ENCODE measurements at regions not wholly inside any gene's neighbourhood (a gene's known extent, or its start where the extent isn't known, plus 50 kb on each side); places are given as distances from the start of the nearest gene placed in this dataset.

DNA sequence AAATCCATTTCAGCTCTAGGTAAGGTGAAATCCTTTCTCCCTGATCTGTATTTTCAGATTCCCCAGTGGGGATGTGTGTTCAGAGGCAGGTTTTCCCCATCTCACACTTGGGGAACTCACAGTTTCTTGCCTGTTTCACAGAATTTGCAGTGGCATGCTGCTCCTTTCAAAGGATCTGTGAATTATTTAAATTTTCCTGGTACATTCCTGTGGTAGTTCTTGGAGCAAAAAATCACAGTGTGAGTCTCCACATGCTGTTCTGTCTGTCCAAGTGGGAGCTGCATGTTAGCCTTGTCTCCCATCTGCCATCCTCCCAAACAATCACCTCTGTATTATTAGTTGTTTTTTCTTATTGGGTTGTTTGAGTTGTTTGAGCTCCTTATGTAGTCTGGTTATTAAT, 372.9 kb downstream of the ARL6IP6 start:
- no peak overlapping the region for H3K4me2 ChIP-seq
- H3K79me2 ChIP-seq (ENCODE audit: insufficient read depth, low read depth), result no peaks in the 10 kb centered on the region

DNA sequence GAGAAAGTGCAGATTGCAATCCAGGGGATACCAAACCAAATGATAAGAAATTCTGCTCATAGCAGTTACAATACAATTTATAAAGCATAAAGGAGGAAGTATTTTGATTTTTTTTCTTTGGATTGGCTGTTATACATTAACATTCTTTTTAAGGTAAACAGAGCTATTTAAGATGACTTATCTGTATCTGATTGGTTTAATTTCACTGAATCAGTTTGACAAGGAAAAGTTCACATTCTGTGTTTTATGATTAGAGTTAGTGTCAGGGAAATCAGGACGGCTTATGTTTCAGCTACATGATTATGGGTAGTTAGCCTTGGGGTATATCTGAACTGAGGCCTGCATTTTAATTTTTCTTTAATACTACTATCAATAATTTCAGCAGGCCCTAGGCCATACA, 360.9 kb downstream of the ARL6IP6 start:
- H3K4me2 ChIP-seq, result no peak overlapping the region
- TF ChIP-seq CTCF (conservative IDR thresholded peaks at IDR 0.05; ENCODE audit: low read depth, low read length), result no peak

More for the DNA sequence above, 372.9 kb downstream of the ARL6IP6 start:
- H3K27me3 ChIP-seq (ENCODE audit: insufficient read depth, low read depth), result no peaks in the 10 kb centered on the region
- no peaks in the 10 kb centered on the region for H3K36me3 ChIP-seq (ENCODE audit: insufficient read depth)
- TF ChIP-seq CTCF (conservative IDR thresholded peaks at IDR 0.05; ENCODE audit: low read depth, low read length), result no peak
- H4K20me1 ChIP-seq (ENCODE audit: insufficient read depth), result no peaks in the 10 kb centered on the region
- H3K4me3 ChIP-seq (IDR thresholded peaks at IDR 0.05; ENCODE audit: insufficient read depth, low read depth, low read length), result no peak overlapping the region
- H2AFZ ChIP-seq (ENCODE audit: low read depth), result no peak overlapping the region
- H3K9ac ChIP-seq, result no peak overlapping the region
- H3K27ac ChIP-seq, result no peak overlapping the region
- H3K4me1 ChIP-seq (ENCODE audit: low read depth, poor library complexity, severe bottlenecking), result no peaks in the 10 kb centered on the region

DNA sequence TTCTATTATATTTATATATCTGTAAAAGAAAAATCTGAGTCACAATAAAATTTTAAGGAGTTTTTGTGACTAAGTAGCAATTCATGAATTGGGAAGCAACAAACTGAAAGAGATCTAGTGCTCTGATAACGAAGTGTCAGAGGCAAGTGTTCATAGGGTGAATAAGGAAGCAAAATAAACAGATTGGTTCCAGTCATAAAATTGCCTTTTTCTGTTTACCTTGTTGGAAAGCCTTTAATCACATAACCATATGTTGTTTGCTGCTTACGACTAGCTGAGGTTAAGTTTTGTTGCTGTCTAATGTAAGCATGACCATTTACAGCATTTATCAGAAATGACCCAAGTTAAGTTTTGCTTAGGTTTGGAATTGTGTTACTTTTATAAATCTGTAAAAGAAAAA, 358.9 kb downstream of the ARL6IP6 start:
- H2AFZ ChIP-seq (ENCODE audit: low read depth), result no peak overlapping the region
- no peak for TF ChIP-seq CTCF (conservative IDR thresholded peaks at IDR 0.05; ENCODE audit: low read depth, low read length)
- H3K27ac ChIP-seq, result no peak overlapping the region
- no peak overlapping the region for H3K4me2 ChIP-seq
- no peaks in the 10 kb centered on the region; the same call in 1 of the 2 replicates for H3K79me2 ChIP-seq (ENCODE audit: insufficient read depth, low read depth)
- H4K20me1 ChIP-seq (ENCODE audit: insufficient read depth), result no peaks in the 10 kb centered on the region
- no peaks in the 10 kb centered on the region for H3K36me3 ChIP-seq (ENCODE audit: insufficient read depth)
- no peak overlapping the region for H3K9ac ChIP-seq
- peaks cover 7% of the 10 kb centered on the region for H3K4me1 ChIP-seq (ENCODE audit: low read depth, poor library complexity, severe bottlenecking)
- no peaks in the 10 kb centered on the region for H3K27me3 ChIP-seq (ENCODE audit: insufficient read depth, low read depth)
- no peak overlapping the region for H3K4me3 ChIP-seq (IDR thresholded peaks at IDR 0.05; ENCODE audit: insufficient read depth, low read depth, low read length)

More for the DNA sequence above, 360.9 kb downstream of the ARL6IP6 start:
- Histone ChIP-seq H3K36me3 (ENCODE audit: insufficient read depth) (no peaks in the 10 kb centered on the region), H2AFZ (ENCODE audit: low read depth) (no peak overlapping the region), H3K79me2 (ENCODE audit: insufficient read depth, low read depth) (no peaks in the 10 kb centered on the region; the same call in 1 of the 2 replicates), H3K27ac (no peak overlapping the region), H3K4me1 (ENCODE audit: low read depth, poor library complexity, severe bottlenecking) (no peaks in the 10 kb centered on the region), H3K4me3 (IDR thresholded peaks at IDR 0.05; ENCODE audit: insufficient read depth, low read depth, low read length) (no peak overlapping the region), H4K20me1 (ENCODE audit: insufficient read depth) (no peaks in the 10 kb centered on the region), H3K9ac (no peak overlapping the region), H3K27me3 (ENCODE audit: insufficient read depth, low read depth) (no peaks in the 10 kb centered on the region)

DNA sequence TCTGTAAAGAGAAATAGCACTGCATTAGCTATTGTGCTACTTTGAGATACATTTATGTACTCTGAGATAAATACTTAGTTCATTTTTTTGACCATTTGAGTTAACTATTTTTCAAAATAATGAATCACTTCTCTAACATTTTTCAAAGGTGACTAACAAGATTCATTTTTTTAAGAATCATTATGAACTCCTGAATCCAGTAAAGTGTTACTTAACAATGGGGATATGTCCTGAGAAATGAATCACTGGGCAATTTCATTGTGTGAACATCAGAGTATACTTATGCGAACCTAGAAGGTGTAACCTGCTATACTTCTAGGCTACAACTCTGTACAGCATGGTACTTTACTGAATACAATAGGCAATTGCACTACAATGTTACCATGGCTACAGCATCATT, 355.8 kb downstream of the ARL6IP6 start:
- no peak overlapping the region for H3K4me2 ChIP-seq
- peaks cover 38% of the 10 kb centered on the region for H3K4me1 ChIP-seq (ENCODE audit: low read depth, poor library complexity, severe bottlenecking)
- no peak overlapping the region for H3K9ac ChIP-seq
- H3K27ac ChIP-seq, result no peak overlapping the region
- no peak for TF ChIP-seq CTCF (conservative IDR thresholded peaks at IDR 0.05; ENCODE audit: low read depth, low read length)
- peaks cover 19% of the 10 kb centered on the region; the same call in 1 of the 2 replicates for H3K79me2 ChIP-seq (ENCODE audit: insufficient read depth, low read depth)
- no peaks in the 10 kb centered on the region for H4K20me1 ChIP-seq (ENCODE audit: insufficient read depth)
- no peaks in the 10 kb centered on the region for H3K27me3 ChIP-seq (ENCODE audit: insufficient read depth, low read depth)
- no peak overlapping the region for H3K4me3 ChIP-seq (IDR thresholded peaks at IDR 0.05; ENCODE audit: insufficient read depth, low read depth, low read length)
- no peak overlapping the region for H2AFZ ChIP-seq (ENCODE audit: low read depth)
- no peaks in the 10 kb centered on the region for H3K36me3 ChIP-seq (ENCODE audit: insufficient read depth)

All from KMS-11 (cell line).